ENCODE measurements at regions not wholly inside any gene's neighbourhood (a gene's known extent, or its start where the extent isn't known, plus 50 kb on each side); places are given as distances from the start of the nearest gene placed in this dataset.
"Not testable (repeated sequence)": the region's sequence is repeated elsewhere in the genome, so short reads cannot be mapped to it uniquely, and the experiment has no call there.

GRCh38 chr6:3921663-3922062, 72.5 kb downstream of the FAM50B start:
- no peak for DNase-seq (ENCODE audit: low spot score)

GRCh38 chr6:3922619-3923018, 73.4 kb downstream of the FAM50B start:
- DNase-seq (ENCODE audit: low spot score): not testable (repeated sequence)

GRCh38 chr6:3925223-3926149, 76.3 kb downstream of the FAM50B start:
- not testable (repeated sequence) for DNase-seq (ENCODE audit: low spot score)

- no peak for DNase-seq (ENCODE audit: low spot score)
Observed at GRCh38 chr6:3926150-3926482, 76.9 kb downstream of the FAM50B start.

- DNase-seq (ENCODE audit: low spot score): no peak
Observed at GRCh38 chr6:3928111-3928510, 78.9 kb downstream of the FAM50B start.

GRCh38 chr6:3929281-3929798, 80.2 kb downstream of the FAM50B start:
- DNase-seq (ENCODE audit: low spot score): no peak

GRCh38 chr6:3937438-3937837, 88.3 kb downstream of the FAM50B start:
- DNase-seq (ENCODE audit: low spot score): no peak

GRCh38 chr6:3938715-3939367, 89.7 kb downstream of the FAM50B start:
- DNase-seq (ENCODE audit: low spot score): no peak

GRCh38 chr6:3939368-3939958, 90.3 kb downstream of the FAM50B start:
- DNase-seq (ENCODE audit: low spot score): no peak

GRCh38 chr6:3939964-3940363, 90.8 kb downstream of the FAM50B start:
- DNase-seq (ENCODE audit: low spot score): no peak

- DNase-seq (ENCODE audit: low spot score): no peak
Observed at GRCh38 chr6:3940703-3941102, 91.5 kb downstream of the FAM50B start.

GRCh38 chr6:3943331-3943765, 94.2 kb downstream of the FAM50B start:
- no peak for DNase-seq (ENCODE audit: low spot score)

GRCh38 chr6:3944246-3944645, 95.1 kb downstream of the FAM50B start:
- no peak for DNase-seq (ENCODE audit: low spot score)

GRCh38 chr6:3946778-3947177, 97.6 kb downstream of the FAM50B start:
- no peak for DNase-seq (ENCODE audit: low spot score)

- DNase-seq (ENCODE audit: low spot score): no peak
Observed at GRCh38 chr6:3948866-3949265, 99.7 kb downstream of the FAM50B start.

- DNase-seq (ENCODE audit: low spot score): no peak
Observed at GRCh38 chr6:3949521-3949920, 100.3 kb downstream of the FAM50B start.

GRCh38 chr6:3956054-3956453, 106.9 kb downstream of the FAM50B start:
- no peak for DNase-seq (ENCODE audit: low spot score)

- no peak for DNase-seq (ENCODE audit: low spot score)
Observed at GRCh38 chr6:3957321-3957720, 108.1 kb downstream of the FAM50B start.

GRCh38 chr6:3958255-3958654, 109.1 kb downstream of the FAM50B start:
- DNase-seq (ENCODE audit: low spot score): no peak

- no peak for DNase-seq (ENCODE audit: low spot score)
Observed at GRCh38 chr6:3959385-3959784, 110.2 kb downstream of the FAM50B start.

- no peak for DNase-seq (ENCODE audit: low spot score)
Observed at GRCh38 chr6:3960754-3961361, 111.7 kb downstream of the FAM50B start.

GRCh38 chr6:3961581-3962215, 112.5 kb downstream of the FAM50B start:
- DNase-seq (ENCODE audit: low spot score): no peak
